ENCODE measurements at regions not wholly inside any gene's neighbourhood (a gene's known extent, or its start where the extent isn't known, plus 50 kb on each side); places are given as distances from the start of the nearest gene placed in this dataset.

DNA sequence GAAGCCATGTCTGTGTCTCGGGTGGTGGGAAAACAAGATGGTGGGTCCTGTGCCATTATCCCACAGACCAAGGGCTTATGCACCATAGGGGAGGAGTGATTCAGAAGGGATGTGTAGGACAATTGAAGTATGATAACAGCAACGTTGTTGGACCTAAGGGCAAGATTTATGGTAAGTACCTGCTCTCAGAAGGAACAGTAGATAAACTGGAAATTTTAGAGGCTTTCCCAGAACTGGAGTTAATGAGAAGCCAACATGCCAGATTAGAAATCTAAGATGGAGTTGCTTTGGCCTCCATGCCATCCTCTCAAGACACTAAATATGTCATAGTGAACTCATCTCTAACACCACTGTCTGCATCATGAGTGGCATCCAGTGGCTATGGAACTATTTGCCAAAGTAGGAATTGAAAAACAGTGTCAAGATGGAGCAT lies 84.7 kb upstream of the MYLIP start:
- Histone ChIP-seq H2AFZ (ENCODE audit: low read depth, low read length, poor library complexity, severe bottlenecking) (no peak overlapping the region), H3K4me2 (ENCODE audit: low read length) (no peak overlapping the region), H3K27me3 (ENCODE audit: insufficient read depth, low read length) (no peaks in the 10 kb centered on the region), H3K9me3 (ENCODE audit: control insufficient read depth in 1 of 2, insufficient read depth in 1 of 2, low read depth in 1 of 2, low read length in 2 of 2) (no peaks in the 10 kb centered on the region), H3K4me3 (replicated peaks in 1 of 2; ENCODE audit: low read depth in 1 of 2, low read length in 2 of 2) (no peak overlapping the region), H3K27ac (ENCODE audit: low read depth, low read length) (no peak overlapping the region), H3K9ac (ENCODE audit: low read length) (no peak overlapping the region), H3K36me3 (ENCODE audit: control insufficient read depth in 1 of 2, insufficient read depth in 2 of 2, low read length in 2 of 2) (no peaks in the 10 kb centered on the region), H3K4me1 (ENCODE audit: control insufficient read depth in 1 of 2, insufficient read depth in 2 of 2, low read length in 2 of 2) (no peaks in the 10 kb centered on the region), H3K79me2 (ENCODE audit: insufficient read depth, low read length) (no peaks in the 10 kb centered on the region), H3K9me2 (ENCODE audit: insufficient read depth) (no peaks in the 10 kb centered on the region), H4K20me1 (ENCODE audit: insufficient read depth) (no peaks in the 10 kb centered on the region)
- RAD21 ChIA-PET (ENCODE audit: low non-redundant PET in 1 of 2, low total read pairs in 2 of 2, uncharacterized antibody in 2 of 2, unreplicated experiment in 2 of 2) = no interaction called here
- CTCF ChIA-PET = no interaction called here
- POLR2A ChIA-PET = no interaction called here
- intact Hi-C loops (cut with micrococcal nuclease) = no loop called here
- no TSS peak for BruUV-seq (replicated peaks)
- DNase-seq (ENCODE audit: low read depth, low spot score) = no peak
- ATAC-seq = no peak
- TF ChIP-seq JUND (IDR thresholded peaks at IDR 0.05) (no peak), SIN3A (IDR thresholded peaks at IDR 0.05; ENCODE audit: low read depth) (no peak), ZNF274 (IDR thresholded peaks at IDR 0.05; ENCODE audit: low read depth, low read length) (no peak), CBX3 (IDR thresholded peaks at IDR 0.05; ENCODE audit: low read depth) (no peak), SRF (IDR thresholded peaks at IDR 0.05; ENCODE audit: low read depth) (no peak), TCF7L2 (IDR thresholded peaks at IDR 0.05; ENCODE audit: borderline replicate concordance, extremely low read depth, insufficient read depth, insufficient read length) (no peak), ZFX (IDR thresholded peaks at IDR 0.05) (no peak), EZH2 (IDR thresholded peaks at IDR 0.05) (no peak), EGR1 (IDR thresholded peaks at IDR 0.05; ENCODE audit: low read depth) (no peak), FOSL1 (IDR thresholded peaks at IDR 0.05; ENCODE audit: low read depth) (no peak)
- TF ChIP-seq, protein P1, sequence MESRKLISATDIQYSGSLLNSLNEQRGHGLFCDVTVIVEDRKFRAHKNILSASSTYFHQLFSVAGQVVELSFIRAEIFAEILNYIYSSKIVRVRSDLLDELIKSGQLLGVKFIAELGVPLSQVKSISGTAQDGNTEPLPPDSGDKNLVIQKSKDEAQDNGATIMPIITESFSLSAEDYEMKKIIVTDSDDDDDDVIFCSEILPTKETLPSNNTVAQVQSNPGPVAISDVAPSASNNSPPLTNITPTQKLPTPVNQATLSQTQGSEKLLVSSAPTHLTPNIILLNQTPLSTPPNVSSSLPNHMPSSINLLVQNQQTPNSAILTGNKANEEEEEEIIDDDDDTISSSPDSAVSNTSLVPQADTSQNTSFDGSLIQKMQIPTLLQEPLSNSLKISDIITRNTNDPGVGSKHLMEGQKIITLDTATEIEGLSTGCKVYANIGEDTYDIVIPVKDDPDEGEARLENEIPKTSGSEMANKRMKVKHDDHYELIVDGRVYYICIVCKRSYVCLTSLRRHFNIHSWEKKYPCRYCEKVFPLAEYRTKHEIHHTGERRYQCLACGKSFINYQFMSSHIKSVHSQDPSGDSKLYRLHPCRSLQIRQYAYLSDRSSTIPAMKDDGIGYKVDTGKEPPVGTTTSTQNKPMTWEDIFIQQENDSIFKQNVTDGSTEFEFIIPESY (IDR thresholded peaks at IDR 0.05; ENCODE audit: extremely low read depth, insufficient replicate concordance, low read length) = no peak
- TF ChIP-seq, protein P2, sequence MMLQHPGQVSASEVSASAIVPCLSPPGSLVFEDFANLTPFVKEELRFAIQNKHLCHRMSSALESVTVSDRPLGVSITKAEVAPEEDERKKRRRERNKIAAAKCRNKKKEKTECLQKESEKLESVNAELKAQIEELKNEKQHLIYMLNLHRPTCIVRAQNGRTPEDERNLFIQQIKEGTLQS (IDR thresholded peaks at IDR 0.05) = no peak
